ENCODE measurements at regions not wholly inside any gene's neighbourhood (a gene's known extent, or its start where the extent isn't known, plus 50 kb on each side); places are given as distances from the start of the nearest gene placed in this dataset.
"Not testable (repeated sequence)": the region's sequence is repeated elsewhere in the genome, so short reads cannot be mapped to it uniquely, and the experiment has no call there.

GRCh38 chr18:4765401-4765800 is 310.3 kb upstream of the DLGAP1 start:
- no peak for DNase-seq (ENCODE audit: low spot score)

- no peak for DNase-seq (ENCODE audit: low spot score)
These were observed 307.2 kb upstream of the DLGAP1 start for GRCh38 chr18:4762330-4762729.

GRCh38 chr18:4758980-4759379 is 303.9 kb upstream of the DLGAP1 start:
- no peak for DNase-seq (ENCODE audit: low spot score)

GRCh38 chr18:4755848-4756247 is 300.7 kb upstream of the DLGAP1 start:
- DNase-seq (ENCODE audit: low spot score) = no peak

GRCh38 chr18:4753151-4753550 is 298.0 kb upstream of the DLGAP1 start:
- DNase-seq (ENCODE audit: low spot score) = not testable (repeated sequence)

- DNase-seq (ENCODE audit: low spot score) = peak; percentile 59
These were observed 296.4 kb upstream of the DLGAP1 start for GRCh38 chr18:4751523-4751922.

GRCh38 chr18:4750393-4751346 is 295.6 kb upstream of the DLGAP1 start:
- DNase-seq (ENCODE audit: low spot score) = peak; percentile 12

- DNase-seq (ENCODE audit: low spot score) = no peak
These were observed 293.9 kb upstream of the DLGAP1 start for GRCh38 chr18:4748975-4749374.

- DNase-seq (ENCODE audit: low spot score) = no peak
These were observed 279.8 kb upstream of the DLGAP1 start for GRCh38 chr18:4734903-4735302.

GRCh38 chr18:4734021-4734420 is 278.9 kb upstream of the DLGAP1 start:
- no peak for DNase-seq (ENCODE audit: low spot score)

- no peak for DNase-seq (ENCODE audit: low spot score)
These were observed 266.4 kb upstream of the DLGAP1 start for GRCh38 chr18:4721545-4721944.

- DNase-seq (ENCODE audit: low spot score) = peak; percentile 1
These were observed 265.4 kb upstream of the DLGAP1 start for GRCh38 chr18:4720518-4720917.

GRCh38 chr18:4705894-4706293 is 250.8 kb upstream of the DLGAP1 start:
- DNase-seq (ENCODE audit: low spot score) = no peak

GRCh38 chr18:4704781-4705180 is 249.7 kb upstream of the DLGAP1 start:
- no peak for DNase-seq (ENCODE audit: low spot score)

GRCh38 chr18:4691836-4692235 is 236.7 kb upstream of the DLGAP1 start:
- DNase-seq (ENCODE audit: low spot score) = no peak

- DNase-seq (ENCODE audit: low spot score) = not testable (repeated sequence)
These were observed 223.6 kb upstream of the DLGAP1 start for GRCh38 chr18:4678685-4679084.

GRCh38 chr18:4677006-4677405 is 221.9 kb upstream of the DLGAP1 start:
- DNase-seq (ENCODE audit: low spot score) = no peak

GRCh38 chr18:4672162-4672561 is 217.1 kb upstream of the DLGAP1 start:
- DNase-seq (ENCODE audit: low spot score) = no peak

GRCh38 chr18:4658804-4659203 is 203.7 kb upstream of the DLGAP1 start:
- no peak for DNase-seq (ENCODE audit: low spot score)

- DNase-seq (ENCODE audit: low spot score) = no peak
These were observed 198.3 kb upstream of the DLGAP1 start for GRCh38 chr18:4653418-4653817.

GRCh38 chr18:4641771-4642368 is 186.8 kb upstream of the DLGAP1 start:
- no peak for DNase-seq (ENCODE audit: low spot score)

GRCh38 chr18:4640349-4641012 is 185.4 kb upstream of the DLGAP1 start:
- no peak for DNase-seq (ENCODE audit: low spot score)
